ENCODE measurements at regions not wholly inside any gene's neighbourhood (a gene's known extent, or its start where the extent isn't known, plus 50 kb on each side); places are given as distances from the start of the nearest gene placed in this dataset.

DNA sequence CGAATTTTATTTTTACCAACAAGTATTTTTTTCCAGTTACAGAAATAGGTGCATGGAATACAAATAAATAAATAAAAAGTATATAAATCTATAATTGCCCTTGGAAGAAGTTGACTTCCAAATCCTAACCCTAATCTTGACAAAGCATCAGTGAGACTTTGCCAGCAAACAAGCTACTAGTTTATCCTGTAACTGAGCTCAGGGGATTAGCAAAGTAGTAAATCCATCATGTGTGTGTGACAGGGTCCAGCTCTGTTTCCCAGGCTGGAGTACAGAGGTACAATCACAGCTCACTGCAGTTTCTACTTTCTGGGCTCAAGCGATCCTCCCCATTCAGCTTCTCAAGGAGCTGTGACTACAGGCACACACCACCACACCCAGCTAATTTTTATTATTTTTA, 948.0 kb upstream of the CNTNAP5 start (continued):
- TF ChIP-seq, protein P1, sequence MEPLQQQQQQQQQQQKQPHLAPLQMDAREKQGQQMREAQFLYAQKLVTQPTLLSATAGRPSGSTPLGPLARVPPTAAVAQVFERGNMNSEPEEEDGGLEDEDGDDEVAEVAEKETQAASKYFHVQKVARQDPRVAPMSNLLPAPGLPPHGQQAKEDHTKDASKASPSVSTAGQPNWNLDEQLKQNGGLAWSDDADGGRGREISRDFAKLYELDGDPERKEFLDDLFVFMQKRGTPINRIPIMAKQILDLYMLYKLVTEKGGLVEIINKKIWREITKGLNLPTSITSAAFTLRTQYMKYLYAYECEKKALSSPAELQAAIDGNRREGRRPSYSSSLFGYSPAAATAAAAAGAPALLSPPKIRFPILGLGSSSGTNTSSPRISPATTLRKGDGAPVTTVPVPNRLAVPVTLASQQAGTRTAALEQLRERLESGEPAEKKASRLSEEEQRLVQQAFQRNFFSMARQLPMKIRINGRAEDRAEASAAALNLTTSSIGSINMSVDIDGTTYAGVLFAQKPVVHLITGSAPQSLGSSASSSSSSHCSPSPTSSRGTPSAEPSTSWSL (CRISPR knock-in tag; IDR thresholded peaks at IDR 0.05; ENCODE audit: borderline replicate concordance): no peak

DNA sequence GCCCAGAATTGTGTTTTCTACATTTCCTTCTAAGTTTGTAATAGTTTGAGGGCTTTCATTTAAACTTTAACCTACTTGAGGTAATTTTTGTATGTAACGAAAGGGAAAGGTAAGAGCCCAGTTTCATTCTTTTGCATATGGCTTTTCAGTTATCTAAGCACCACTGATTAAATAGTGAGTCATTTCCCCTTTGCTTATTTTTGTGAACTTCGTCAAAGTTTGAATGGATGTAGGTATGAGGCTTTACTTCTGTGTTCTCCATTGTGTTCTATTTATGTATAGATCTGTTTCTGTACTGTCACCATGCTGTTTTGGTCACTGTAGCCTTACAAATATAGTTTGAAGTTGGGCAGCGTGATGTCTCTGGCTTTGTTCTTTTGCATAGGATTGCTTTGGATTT, 944.8 kb upstream of the CNTNAP5 start:
- no peak overlapping the region for H2AFZ ChIP-seq (ENCODE audit: low read depth, low read length)
- ChIA-PET CTCF (ENCODE audit: low intra/inter-chr PET ratio) (no interaction called here), POLR2A (no interaction called here)
- H3K4me3 ChIP-seq: no peak overlapping the region
- 0% methylated on average over 3 of the region's 3 CpGs for WGBS (ENCODE audit: insufficient coverage, low coverage, missing lambda C conversion rate)
- no peak overlapping the region for H3K27ac ChIP-seq (ENCODE audit: extremely low read depth, low read depth, low read length)
- no peak overlapping the region for H3K4me2 ChIP-seq (ENCODE audit: insufficient read depth, low read length)
- intact Hi-C loops (cut with micrococcal nuclease): no loop called here
- DNase-seq (ENCODE audit: extremely low read depth in 1 of 4, low spot score in 3 of 4): no peak
- in situ Hi-C loops (cut with MboI): no loop called here
- H3K9me3 ChIP-seq (replicated peaks; ENCODE audit: control insufficient read depth, insufficient read depth, low read depth, low read length): no peaks in the 10 kb centered on the region; the same call in 1 of the 2 replicates
- H3K9ac ChIP-seq (ENCODE audit: insufficient read depth in 1 of 2, low read depth in 2 of 2, low read length in 2 of 2): no peak overlapping the region
- no peaks in the 10 kb centered on the region for H3K9me1 ChIP-seq (ENCODE audit: control insufficient read depth, insufficient read depth, low read length)
- no peaks in the 10 kb centered on the region for H3K79me2 ChIP-seq (ENCODE audit: control insufficient read depth, insufficient read depth, low read length)
- no peaks in the 10 kb centered on the region for H3K27me3 ChIP-seq (ENCODE audit: control insufficient read depth in 2 of 2, insufficient read depth in 2 of 2, low read length in 2 of 2)
- no peaks in the 10 kb centered on the region for H4K20me1 ChIP-seq (replicated peaks; ENCODE audit: control insufficient read depth, insufficient read depth, low read length)
- no peaks in the 10 kb centered on the region for H3K36me3 ChIP-seq (ENCODE audit: control insufficient read depth, insufficient read depth, low read length)
- no TSS peak for BruUV-seq (replicated peaks)
- no peak for TF ChIP-seq PCBP1 (IDR thresholded peaks at IDR 0.05; ENCODE audit: low read depth, low read length, poor library complexity, severe bottlenecking)
- TF ChIP-seq ZNF699 (CRISPR knock-in tag; IDR thresholded peaks at IDR 0.05; ENCODE audit: insufficient replicate concordance): no peak
- TF ChIP-seq, protein P2, sequence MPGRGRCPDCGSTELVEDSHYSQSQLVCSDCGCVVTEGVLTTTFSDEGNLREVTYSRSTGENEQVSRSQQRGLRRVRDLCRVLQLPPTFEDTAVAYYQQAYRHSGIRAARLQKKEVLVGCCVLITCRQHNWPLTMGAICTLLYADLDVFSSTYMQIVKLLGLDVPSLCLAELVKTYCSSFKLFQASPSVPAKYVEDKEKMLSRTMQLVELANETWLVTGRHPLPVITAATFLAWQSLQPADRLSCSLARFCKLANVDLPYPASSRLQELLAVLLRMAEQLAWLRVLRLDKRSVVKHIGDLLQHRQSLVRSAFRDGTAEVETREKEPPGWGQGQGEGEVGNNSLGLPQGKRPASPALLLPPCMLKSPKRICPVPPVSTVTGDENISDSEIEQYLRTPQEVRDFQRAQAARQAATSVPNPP (IDR thresholded peaks at IDR 0.05; ENCODE audit: borderline replicate concordance, insufficient read depth, insufficient read length): no peak
- no peak for TF ChIP-seq HMG20B (CRISPR knock-in tag; IDR thresholded peaks at IDR 0.05)
- no peaks in the 10 kb centered on the region for H3K4me1 ChIP-seq (replicated peaks in 1 of 2; ENCODE audit: control insufficient read depth in 2 of 2, insufficient read depth in 2 of 2, low read length in 2 of 2)
- no peak for FAIRE-seq
- ATAC-seq: no peak
